IMR-90 (cell line): ENCODE measurements at regions not wholly inside any gene's neighbourhood (a gene's known extent, or its start where the extent isn't known, plus 50 kb on each side); places are given as distances from the start of the nearest gene placed in this dataset.

Experiments used
- ATAC-seq: fragments of 200-7000 bp; cut with Tn5 transposase; 2 replicates; pipeline ENCODE4 v1.9.1; 2020; ENCODE audit warnings: low read depth, mild to moderate bottlenecking, moderate library complexity
- BruUV-seq: library from RNA; stranded (reverse); fragments of 400-500 nt; replicated peaks from 2 replicates; lab custom pipeline; 2021; lab: Mats Ljungman, UMichigan
- CTCF ChIA-PET: fragments of 300-600 bp; formaldehyde crosslinking; extraction: SDS; loops from one replicate; lab custom pipeline; 2021; ENCODE audit warnings: antibody characterized with exemption; lab: Yijun Ruan, JAX
- POLR2A ChIA-PET: fragments of 300-600 bp; sonication (Branson Sonifier 250); formaldehyde crosslinking; loops from one replicate; lab custom pipeline; 2022; ENCODE audit warnings: antibody characterized with exemption; ENCODE audit not compliant: unreplicated experiment; lab: Charles Lee
- DNase-seq: peaks from one replicate; pipeline ENCODE4 v3.0.0; 2013
- H2AFZ ChIP-seq: replicated peaks from 2 replicates; pipeline ENCODE3; 2013; ENCODE audit warnings: low read length, mild to moderate bottlenecking; ENCODE audit not compliant: poor library complexity
- H2AK5ac ChIP-seq: 2 replicates; pipeline ENCODE4 v1.6.1; 2013; ENCODE audit warnings: low read depth, low read length, inconsistent platforms
- H2AK9ac ChIP-seq: replicated peaks from 2 replicates; pipeline ENCODE3; 2013; ENCODE audit warnings: mild to moderate bottlenecking, low read depth, low read length, moderate library complexity; ENCODE audit not compliant: poor library complexity
- H2BK120ac ChIP-seq: 2 replicates; pipeline ENCODE4 v1.6.1; 2013; ENCODE audit warnings: low read depth, low read length, inconsistent platforms
- H2BK15ac ChIP-seq: 3 replicates; pipeline ENCODE4 v1.6.1; 2013; ENCODE audit warnings: low read depth, low read length, inconsistent platforms
- H2BK20ac ChIP-seq: 2 replicates; pipeline ENCODE4 v1.6.1; 2013; ENCODE audit warnings: low read depth, mild to moderate bottlenecking, inconsistent platforms, low read length, moderate library complexity
- H2BK5ac ChIP-seq: 2 replicates; pipeline ENCODE4 v1.6.1; 2013; ENCODE audit warnings: mild to moderate bottlenecking, low read depth, low read length, inconsistent platforms; ENCODE audit not compliant: poor library complexity, severe bottlenecking
- H3K14ac ChIP-seq: replicated peaks from 2 replicates; pipeline ENCODE4 v1.6.1; 2013; ENCODE audit warnings: low read depth, low read length, inconsistent platforms
- H3K18ac ChIP-seq: 2 replicates; pipeline ENCODE4 v1.6.1; 2013; ENCODE audit warnings: low read depth, low read length, control low read depth
- H3K23ac ChIP-seq: 2 replicates; pipeline ENCODE4 v1.6.1; 2013; ENCODE audit warnings: low read depth, low read length, inconsistent platforms
- H3K27ac ChIP-seq: 2 replicates; pipeline ENCODE4 v1.5.1; 2013; ENCODE audit warnings: mild to moderate bottlenecking, control low read depth, low read length; ENCODE audit not compliant: insufficient read depth
- H3K27me3 ChIP-seq: 2 replicates; pipeline ENCODE4 v1.6.1; 2013; ENCODE audit warnings: low read length; ENCODE audit not compliant: control insufficient read depth, insufficient read depth
- H3K36me3 ChIP-seq: 2 replicates; pipeline ENCODE4 v1.6.1; 2013; ENCODE audit warnings: low read length, mixed read lengths; ENCODE audit not compliant: control insufficient read depth, insufficient read depth
- H3K4ac ChIP-seq: 2 replicates; pipeline ENCODE4 v1.6.1; 2013; ENCODE audit warnings: low read depth, low read length, inconsistent platforms
- H3K4me1 ChIP-seq: 2 replicates; pipeline ENCODE4 v1.6.1; 2013; ENCODE audit warnings: low read length, mixed read lengths; ENCODE audit not compliant: control insufficient read depth, insufficient read depth
- H3K4me2 ChIP-seq: 2 replicates; pipeline ENCODE4 v1.6.1; 2013; ENCODE audit warnings: low read depth, mild to moderate bottlenecking, control low read depth, low read length, moderate library complexity
- H3K4me3 ChIP-seq: 2 replicates; pipeline ENCODE4 v1.5.1; 2013; ENCODE audit warnings: low read depth, mild to moderate bottlenecking, control low read depth, low read length, moderate library complexity; ENCODE audit not compliant: insufficient read depth
- H3K56ac ChIP-seq: 2 replicates; pipeline ENCODE4 v1.6.1; 2013; ENCODE audit warnings: low read length, inconsistent platforms; ENCODE audit not compliant: insufficient read depth; ENCODE audit errors: extremely low read depth
- H3K79me1 ChIP-seq, 2 experiments: 2 replicates each; pipeline ENCODE4 v1.6.1; 2013; ENCODE audit warnings: low read length in 2 of 2, inconsistent platforms in 1 of 2, low read depth in 1 of 2
- H3K9ac ChIP-seq: 2 replicates; pipeline ENCODE4 v1.6.1; 2013; ENCODE audit warnings: low read depth, low read length, control low read depth
- H3K9me1 ChIP-seq: 2 replicates; pipeline ENCODE4 v1.6.1; 2013; ENCODE audit warnings: low read length, inconsistent platforms; ENCODE audit not compliant: insufficient read depth
- H3K9me3 ChIP-seq: 2 replicates; pipeline ENCODE4 v1.6.1; 2013; ENCODE audit warnings: low read length; ENCODE audit not compliant: control insufficient read depth, insufficient read depth
- H4K20me1 ChIP-seq: 2 replicates; pipeline ENCODE4 v1.6.1; 2013; ENCODE audit warnings: low read length, inconsistent platforms; ENCODE audit not compliant: insufficient read depth
- H4K5ac ChIP-seq: 2 replicates; pipeline ENCODE4 v1.6.1; 2013; ENCODE audit warnings: mild to moderate bottlenecking, low read depth, low read length, control low read depth
- H4K8ac ChIP-seq, 2 experiments: 2 replicates each; pipeline ENCODE4 v1.6.1; 2013; ENCODE audit warnings: low read depth in 2 of 2, low read length in 2 of 2, control low read depth in 1 of 2, inconsistent platforms in 1 of 2
- H4K91ac ChIP-seq: 2 replicates; pipeline ENCODE4 v1.6.1; 2013; ENCODE audit warnings: low read depth, low read length, inconsistent platforms; ENCODE audit not compliant: insufficient read depth
- BHLHE40 ChIP-seq: fragments of 150-350 bp; IDR thresholded peaks from 2 replicates; pipeline ENCODE4 v1.6.1; 2016; ENCODE audit warnings: mild to moderate bottlenecking, low read depth, low read length
- CEBPB ChIP-seq: IDR thresholded peaks from 2 replicates; pipeline ENCODE4 v1.6.1; 2012; ENCODE audit warnings: low read depth, low read length, improper control_type of control experiment
- CHD1 ChIP-seq: IDR thresholded peaks from 2 replicates; pipeline ENCODE4 v1.6.1; 2012; ENCODE audit warnings: low read depth, low read length, improper control_type of control experiment
- FOS ChIP-seq: fragments of 150-350 bp; IDR thresholded peaks from 2 replicates; pipeline ENCODE4 v1.6.1; 2016; ENCODE audit warnings: low read depth, low read length
- MAFK ChIP-seq: IDR thresholded peaks from 2 replicates; pipeline ENCODE4 v1.6.1; 2012; ENCODE audit warnings: low read depth, low read length, improper control_type of control experiment
- MAZ ChIP-seq: IDR thresholded peaks from 2 replicates; pipeline ENCODE4 v1.6.1; 2012; ENCODE audit warnings: low read depth, mild to moderate bottlenecking, low read length, improper control_type of control experiment, moderate library complexity, borderline replicate concordance
- MXI1 ChIP-seq: IDR thresholded peaks from 2 replicates; pipeline ENCODE4 v1.6.1; 2012; ENCODE audit warnings: low read depth, mild to moderate bottlenecking, low read length, moderate library complexity, borderline replicate concordance
- NFE2L2 ChIP-seq: fragments of 150-350 bp; IDR thresholded peaks from 2 replicates; pipeline ENCODE4 v1.6.1; 2016; ENCODE audit warnings: low read depth, mild to moderate bottlenecking, low read length
- POLR2A ChIP-seq: IDR thresholded peaks from 2 replicates; pipeline ENCODE4 v1.6.1; 2012; ENCODE audit warnings: mild to moderate bottlenecking, low read depth, low read length
- RAD21 ChIP-seq: IDR thresholded peaks from 2 replicates; pipeline ENCODE4 v1.6.1; 2012; ENCODE audit warnings: low read length, improper control_type of control experiment
- RCOR1 ChIP-seq: IDR thresholded peaks from 2 replicates; pipeline ENCODE4 v1.6.1; 2012; ENCODE audit warnings: mild to moderate bottlenecking, low read length, improper control_type of control experiment; ENCODE audit not compliant: insufficient replicate concordance
- RFX5 ChIP-seq: IDR thresholded peaks from 2 replicates; pipeline ENCODE4 v1.8.0; 2012; ENCODE audit warnings: low read depth, mild to moderate bottlenecking, low read length, moderate library complexity
- SMC3 ChIP-seq: fragments of 150-350 bp; IDR thresholded peaks from 2 replicates; pipeline ENCODE4 v1.6.1; 2016; ENCODE audit warnings: low read depth, mild to moderate bottlenecking, antibody characterized with exemption, low read length, moderate library complexity
- WGBS, 2 experiments: methylation state at CpG; one replicate each; pipeline versions ENCODE4 v1.1.5 to v1.1.7; 2013; ENCODE audit warnings: missing lambda C conversion rate in 2 of 2; ENCODE audit not compliant: insufficient read length in 1 of 2; ENCODE audit errors: extremely low coverage in 2 of 2; 5-methylcytosine and 5-hydroxymethylcytosine counted together
- dilution Hi-C: fragments of 300-500 bp; cut with HindIII; formaldehyde crosslinking; loops from one replicate; pipeline ENCODE4 v1.14.3; 2018; ENCODE audit warnings: low sequenced_read_pairs; ENCODE audit not compliant: unreplicated experiment
- in situ Hi-C: fragments of 300-500 bp; cut with MboI; formaldehyde crosslinking; loops from 3 replicates; pipeline ENCODE4 v1.14.3; 2019; ENCODE audit warnings: low sequenced_read_pairs, inconsistent platforms, mixed read lengths
- intact Hi-C: fragments of 100-400 bp; cut with micrococcal nuclease; formaldehyde crosslinking; loops from 2 replicates; pipeline ENCODE4 v1.10.0; 2022
- TF ChIP-seq, protein P1 (sequence below): fragments of 150-350 bp; IDR thresholded peaks from 2 replicates; pipeline ENCODE4 v1.6.1; 2017; ENCODE audit warnings: mild to moderate bottlenecking, antibody characterized with exemption, low read length, low read depth
- TF ChIP-seq, protein P2 (sequence below): fragments of 150-350 bp; IDR thresholded peaks from 2 replicates; pipeline ENCODE4 v1.6.1; 2016; ENCODE audit warnings: low read depth, mild to moderate bottlenecking, low read length, moderate library complexity, borderline replicate concordance
- TF ChIP-seq, protein P3 (sequence below): conservative IDR thresholded peaks from 2 replicates; pipeline ENCODE4 v1.5.1; 2012; ENCODE audit warnings: mild to moderate bottlenecking, low read depth, low read length, improper control_type of control experiment

DNA sequence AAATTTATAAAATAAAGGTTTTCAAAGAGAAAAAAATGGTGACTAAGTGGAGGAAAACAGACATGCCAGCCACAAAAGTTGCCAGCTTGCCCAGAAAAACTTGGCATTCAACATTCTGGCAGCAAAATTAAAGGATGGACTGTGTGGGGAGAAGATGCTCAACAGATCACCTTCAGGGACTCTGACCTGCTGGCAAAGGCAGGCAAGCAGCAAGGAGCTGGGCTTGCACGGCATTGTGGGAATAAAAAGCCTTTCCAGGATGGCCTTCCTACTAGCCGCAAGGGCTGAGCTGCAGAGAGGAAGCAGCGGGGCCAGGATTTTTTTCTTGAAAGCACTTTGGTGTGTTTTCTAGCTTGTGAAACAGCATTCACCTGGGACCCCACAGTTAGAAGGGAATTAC, 101.9 kb upstream of the CACNA2D3 start:
- Histone ChIP-seq H2BK15ac (no peak overlapping the region), H4K8ac (no peak overlapping the region), H2AK5ac (no peak overlapping the region), H3K27ac (no peak overlapping the region), H3K79me1 (no peaks in the 10 kb centered on the region), H4K91ac (no peak overlapping the region), H3K9ac (no peak overlapping the region), H3K18ac (no peak overlapping the region), H2BK120ac (no peak overlapping the region), H2AK9ac (no peak overlapping the region), H4K20me1 (no peaks in the 10 kb centered on the region), H4K5ac (no peak overlapping the region), H3K56ac (no peak overlapping the region), H3K9me3 (peaks cover 12% of the 10 kb centered on the region; the same call in 1 of the 2 replicates), H2BK5ac (no peak overlapping the region), H3K36me3 (no peaks in the 10 kb centered on the region), H3K4me2 (no peak overlapping the region), H3K4me1 (no peaks in the 10 kb centered on the region), H2AFZ (no peak overlapping the region), H3K4me3 (no peak overlapping the region), H3K4ac (no peak overlapping the region), H3K9me1 (no peaks in the 10 kb centered on the region), H3K14ac (no peak overlapping the region), H3K23ac (no peak overlapping the region), H2BK20ac (no peak overlapping the region), H3K27me3 (no peaks in the 10 kb centered on the region)
- dilution Hi-C loops: no loop called here
- TF ChIP-seq RFX5 (no peak), NFE2L2 (no peak), MAFK (no peak), RCOR1 (no peak), POLR2A (no peak), CEBPB (no peak), MXI1 (no peak), MAZ (no peak), BHLHE40 (no peak), RAD21 (no peak), FOS (no peak), SMC3 (no peak), CHD1 (no peak)
- TF ChIP-seq, protein P1, sequence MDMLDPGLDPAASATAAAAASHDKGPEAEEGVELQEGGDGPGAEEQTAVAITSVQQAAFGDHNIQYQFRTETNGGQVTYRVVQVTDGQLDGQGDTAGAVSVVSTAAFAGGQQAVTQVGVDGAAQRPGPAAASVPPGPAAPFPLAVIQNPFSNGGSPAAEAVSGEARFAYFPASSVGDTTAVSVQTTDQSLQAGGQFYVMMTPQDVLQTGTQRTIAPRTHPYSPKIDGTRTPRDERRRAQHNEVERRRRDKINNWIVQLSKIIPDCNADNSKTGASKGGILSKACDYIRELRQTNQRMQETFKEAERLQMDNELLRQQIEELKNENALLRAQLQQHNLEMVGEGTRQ: no peak
- TF ChIP-seq, protein P2, sequence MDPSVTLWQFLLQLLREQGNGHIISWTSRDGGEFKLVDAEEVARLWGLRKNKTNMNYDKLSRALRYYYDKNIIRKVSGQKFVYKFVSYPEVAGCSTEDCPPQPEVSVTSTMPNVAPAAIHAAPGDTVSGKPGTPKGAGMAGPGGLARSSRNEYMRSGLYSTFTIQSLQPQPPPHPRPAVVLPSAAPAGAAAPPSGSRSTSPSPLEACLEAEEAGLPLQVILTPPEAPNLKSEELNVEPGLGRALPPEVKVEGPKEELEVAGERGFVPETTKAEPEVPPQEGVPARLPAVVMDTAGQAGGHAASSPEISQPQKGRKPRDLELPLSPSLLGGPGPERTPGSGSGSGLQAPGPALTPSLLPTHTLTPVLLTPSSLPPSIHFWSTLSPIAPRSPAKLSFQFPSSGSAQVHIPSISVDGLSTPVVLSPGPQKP: no peak
- TF ChIP-seq, protein P3, sequence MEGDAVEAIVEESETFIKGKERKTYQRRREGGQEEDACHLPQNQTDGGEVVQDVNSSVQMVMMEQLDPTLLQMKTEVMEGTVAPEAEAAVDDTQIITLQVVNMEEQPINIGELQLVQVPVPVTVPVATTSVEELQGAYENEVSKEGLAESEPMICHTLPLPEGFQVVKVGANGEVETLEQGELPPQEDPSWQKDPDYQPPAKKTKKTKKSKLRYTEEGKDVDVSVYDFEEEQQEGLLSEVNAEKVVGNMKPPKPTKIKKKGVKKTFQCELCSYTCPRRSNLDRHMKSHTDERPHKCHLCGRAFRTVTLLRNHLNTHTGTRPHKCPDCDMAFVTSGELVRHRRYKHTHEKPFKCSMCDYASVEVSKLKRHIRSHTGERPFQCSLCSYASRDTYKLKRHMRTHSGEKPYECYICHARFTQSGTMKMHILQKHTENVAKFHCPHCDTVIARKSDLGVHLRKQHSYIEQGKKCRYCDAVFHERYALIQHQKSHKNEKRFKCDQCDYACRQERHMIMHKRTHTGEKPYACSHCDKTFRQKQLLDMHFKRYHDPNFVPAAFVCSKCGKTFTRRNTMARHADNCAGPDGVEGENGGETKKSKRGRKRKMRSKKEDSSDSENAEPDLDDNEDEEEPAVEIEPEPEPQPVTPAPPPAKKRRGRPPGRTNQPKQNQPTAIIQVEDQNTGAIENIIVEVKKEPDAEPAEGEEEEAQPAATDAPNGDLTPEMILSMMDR: no peak
- no peak for DNase-seq
- WGBS, 2 experiments: no CpG with 5 or more reads among the region's 3 CpGs
- in situ Hi-C loops: no loop called here
- ChIA-PET CTCF (no interaction called here), POLR2A (no interaction called here)
- intact Hi-C loops: no loop called here
- no TSS peak for BruUV-seq
- ATAC-seq: no peak
